ENCODE measurements at regions not wholly inside any gene's neighbourhood (a gene's known extent, or its start where the extent isn't known, plus 50 kb on each side); places are given as distances from the start of the nearest gene placed in this dataset.
"Not testable (repeated sequence)": the region's sequence is repeated elsewhere in the genome, so short reads cannot be mapped to it uniquely, and the experiment has no call there.

GRCh38 chr2:16750175-16750924, 84.7 kb upstream of the CYRIA start:
- H3K9ac ChIP-seq (ENCODE audit: low read length), result no peak overlapping the region

GRCh38 chr2:16748511-16749266, 83.1 kb upstream of the CYRIA start:
- not testable (repeated sequence) for H3K27me3 ChIP-seq (ENCODE audit: low read length); H3K79me2 ChIP-seq (ENCODE audit: insufficient read depth, low read length); H3K36me3 ChIP-seq (ENCODE audit: low read length); H3K4me2 ChIP-seq (ENCODE audit: low read depth, low read length, poor library complexity, severe bottlenecking); H2AFZ ChIP-seq (ENCODE audit: low read depth, low read length, severe bottlenecking); H3K9ac ChIP-seq (ENCODE audit: low read length); H4K20me1 ChIP-seq (ENCODE audit: low read depth, low read length); H3K9me3 ChIP-seq (ENCODE audit: insufficient read depth, low read length); H3K9me2 ChIP-seq (replicated peaks; ENCODE audit: insufficient read depth, low read length); H3K4me3 ChIP-seq (ENCODE audit: insufficient read depth, low read length, poor library complexity, severe bottlenecking); H3F3A ChIP-seq (ENCODE audit: insufficient read depth); H3K27ac ChIP-seq (ENCODE audit: low read depth, low read length)

More at GRCh38 chr2:16750175-16750924, 84.7 kb upstream of the CYRIA start:
- Histone ChIP-seq H3K27me3 (ENCODE audit: low read length) (no peaks in the 10 kb centered on the region), H3F3A (ENCODE audit: insufficient read depth) (no peaks in the 10 kb centered on the region), H4K20me1 (ENCODE audit: low read depth, low read length) (no peaks in the 10 kb centered on the region), H3K4me3 (ENCODE audit: insufficient read depth, low read length, poor library complexity, severe bottlenecking) (no peak overlapping the region), H3K9me3 (ENCODE audit: insufficient read depth, low read length) (no peaks in the 10 kb centered on the region), H3K4me2 (ENCODE audit: low read depth, low read length, poor library complexity, severe bottlenecking) (no peak overlapping the region), H3K36me3 (ENCODE audit: low read length) (no peaks in the 10 kb centered on the region), H2AFZ (ENCODE audit: low read depth, low read length, severe bottlenecking) (no peak overlapping the region), H3K79me2 (ENCODE audit: insufficient read depth, low read length) (no peaks in the 10 kb centered on the region), H3K27ac (ENCODE audit: low read depth, low read length) (no peak overlapping the region), H3K9me2 (replicated peaks; ENCODE audit: insufficient read depth, low read length) (no peaks in the 10 kb centered on the region)
- no peak for TF ChIP-seq EZH2phosphoT487 (conservative IDR thresholded peaks at IDR 0.05; ENCODE audit: low read length)
- TF ChIP-seq, protein P1, sequence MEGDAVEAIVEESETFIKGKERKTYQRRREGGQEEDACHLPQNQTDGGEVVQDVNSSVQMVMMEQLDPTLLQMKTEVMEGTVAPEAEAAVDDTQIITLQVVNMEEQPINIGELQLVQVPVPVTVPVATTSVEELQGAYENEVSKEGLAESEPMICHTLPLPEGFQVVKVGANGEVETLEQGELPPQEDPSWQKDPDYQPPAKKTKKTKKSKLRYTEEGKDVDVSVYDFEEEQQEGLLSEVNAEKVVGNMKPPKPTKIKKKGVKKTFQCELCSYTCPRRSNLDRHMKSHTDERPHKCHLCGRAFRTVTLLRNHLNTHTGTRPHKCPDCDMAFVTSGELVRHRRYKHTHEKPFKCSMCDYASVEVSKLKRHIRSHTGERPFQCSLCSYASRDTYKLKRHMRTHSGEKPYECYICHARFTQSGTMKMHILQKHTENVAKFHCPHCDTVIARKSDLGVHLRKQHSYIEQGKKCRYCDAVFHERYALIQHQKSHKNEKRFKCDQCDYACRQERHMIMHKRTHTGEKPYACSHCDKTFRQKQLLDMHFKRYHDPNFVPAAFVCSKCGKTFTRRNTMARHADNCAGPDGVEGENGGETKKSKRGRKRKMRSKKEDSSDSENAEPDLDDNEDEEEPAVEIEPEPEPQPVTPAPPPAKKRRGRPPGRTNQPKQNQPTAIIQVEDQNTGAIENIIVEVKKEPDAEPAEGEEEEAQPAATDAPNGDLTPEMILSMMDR (IDR thresholded peaks at IDR 0.05; ENCODE audit: insufficient read depth, low read length, poor library complexity, severe bottlenecking), result no peak

DNA sequence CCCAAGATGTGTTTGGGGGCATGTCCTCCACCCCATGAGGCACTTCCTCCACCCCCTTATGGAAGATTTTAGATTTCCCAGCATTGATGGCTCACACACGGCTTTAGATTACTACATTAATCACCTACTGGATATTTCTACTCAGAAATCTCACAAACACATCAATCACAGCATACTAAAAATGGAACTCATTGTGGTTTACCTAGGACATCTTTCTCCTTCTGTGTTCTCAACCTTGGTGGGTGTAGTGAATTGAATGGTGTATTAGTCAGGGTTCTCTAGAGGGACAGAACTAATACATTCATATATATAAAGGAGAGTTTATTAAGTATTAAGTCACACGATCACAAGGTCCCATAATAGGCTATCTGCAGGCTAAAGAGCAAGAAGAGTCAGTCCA, 82.1 kb upstream of the CYRIA start:
- Histone ChIP-seq H3K27me3 (ENCODE audit: low read length) (no peaks in the 10 kb centered on the region), H3K9ac (ENCODE audit: low read length) (no peak overlapping the region), H3K9me2 (replicated peaks; ENCODE audit: insufficient read depth, low read length) (no peaks in the 10 kb centered on the region), H3K9me3 (ENCODE audit: insufficient read depth, low read length) (no peaks in the 10 kb centered on the region), H3K36me3 (ENCODE audit: low read length) (no peaks in the 10 kb centered on the region), H2AFZ (ENCODE audit: low read depth, low read length, severe bottlenecking) (no peak overlapping the region), H3K79me2 (ENCODE audit: insufficient read depth, low read length) (no peaks in the 10 kb centered on the region), H4K20me1 (ENCODE audit: low read depth, low read length) (no peaks in the 10 kb centered on the region), H3K4me2 (ENCODE audit: low read depth, low read length, poor library complexity, severe bottlenecking) (no peak overlapping the region), H3F3A (ENCODE audit: insufficient read depth) (no peaks in the 10 kb centered on the region), H3K4me3 (ENCODE audit: insufficient read depth, low read length, poor library complexity, severe bottlenecking) (no peak overlapping the region), H3K27ac (ENCODE audit: low read depth, low read length) (no peak overlapping the region)
- TF ChIP-seq, protein P1 (IDR thresholded peaks at IDR 0.05; ENCODE audit: insufficient read depth, low read length, poor library complexity, severe bottlenecking), result no peak
- no peak for TF ChIP-seq EZH2phosphoT487 (conservative IDR thresholded peaks at IDR 0.05; ENCODE audit: low read length)

GRCh38 chr2:16747257-16747656, 81.6 kb upstream of the CYRIA start:
- H3K79me2 ChIP-seq (ENCODE audit: insufficient read depth, low read length), result no peaks in the 10 kb centered on the region
- H3K4me2 ChIP-seq (ENCODE audit: low read depth, low read length, poor library complexity, severe bottlenecking), result no peak overlapping the region
- no peak for TF ChIP-seq EZH2phosphoT487 (conservative IDR thresholded peaks at IDR 0.05; ENCODE audit: low read length)
- TF ChIP-seq, protein P1 (IDR thresholded peaks at IDR 0.05; ENCODE audit: insufficient read depth, low read length, poor library complexity, severe bottlenecking), result no peak

More at GRCh38 chr2:16747257-16747656, 81.6 kb upstream of the CYRIA start:
- H3K9ac ChIP-seq (ENCODE audit: low read length), result no peak overlapping the region
- no peaks in the 10 kb centered on the region for H3K9me3 ChIP-seq (ENCODE audit: insufficient read depth, low read length)
- H3K4me3 ChIP-seq (ENCODE audit: insufficient read depth, low read length, poor library complexity, severe bottlenecking), result no peak overlapping the region
- H3K27me3 ChIP-seq (ENCODE audit: low read length), result no peaks in the 10 kb centered on the region
- H3K27ac ChIP-seq (ENCODE audit: low read depth, low read length), result no peak overlapping the region
- no peaks in the 10 kb centered on the region for H3K36me3 ChIP-seq (ENCODE audit: low read length)
- no peak overlapping the region for H2AFZ ChIP-seq (ENCODE audit: low read depth, low read length, severe bottlenecking)
- H3F3A ChIP-seq (ENCODE audit: insufficient read depth), result no peaks in the 10 kb centered on the region
- no peaks in the 10 kb centered on the region for H3K9me2 ChIP-seq (replicated peaks; ENCODE audit: insufficient read depth, low read length)
- no peaks in the 10 kb centered on the region for H4K20me1 ChIP-seq (ENCODE audit: low read depth, low read length)

All from SU-DHL-6 (cell line).